Upper lobe of left lung (tissue), 6 donors: ENCODE measurements at regions not wholly inside any gene's neighbourhood (a gene's known extent, or its start where the extent isn't known, plus 50 kb on each side); places are given as distances from the start of the nearest gene placed in this dataset.
A peak's percentile ranks its signal among the peaks of the same experiment; 100 is the strongest.

Experiments
- ATAC-seq, 2 donors: fragments of 200-7000 bp; cut with Tn5 transposase; one replicate each; pipeline ENCODE4 v1.9.1; 2022; ENCODE audit warnings: mild to moderate bottlenecking in 2 of 2, moderate library complexity in 2 of 2; ENCODE audit not compliant: low FRiP score in 2 of 2
- DNase-seq, 2 donors: peaks; one replicate each; pipeline ENCODE4 v3.0.0-alpha.2; 2019 to 2020
- H3K27ac ChIP-seq, 4 donors: fragments of 200-600 bp; sonication (generic); one replicate each; pipeline ENCODE4 v1.5.1; 2016 to 2019
- H3K27me3 ChIP-seq, 4 donors: fragments of 200-600 bp; sonication (generic); one replicate each; pipeline ENCODE4 v1.5.1; 2017 to 2019
- H3K36me3 ChIP-seq, 4 donors: fragments of 200-600 bp; sonication (generic); one replicate each; pipeline ENCODE4 v1.5.1; 2016 to 2019
- H3K4me1 ChIP-seq, 4 donors: fragments of 200-600 bp; sonication (generic); one replicate each; pipeline ENCODE4 v1.5.1; 2018 to 2019
- H3K4me3 ChIP-seq, 4 donors: fragments of 200-600 bp; sonication (generic); one replicate each; pipeline ENCODE4 v1.5.1; 2017 to 2019; ENCODE audit warnings: mild to moderate bottlenecking in 2 of 4, moderate library complexity in 1 of 4
- H3K9me3 ChIP-seq, 4 donors: fragments of 200-600 bp; sonication (generic); one replicate each; pipeline ENCODE4 v1.5.1; 2018 to 2019
- EP300 ChIP-seq, 4 donors: sonication (generic); formaldehyde crosslinking; IDR thresholded peaks; one replicate each; pipeline ENCODE4 v1.5.1; 2017; ENCODE audit warnings: antibody characterized with exemption in 4 of 4, control low read depth in 2 of 4
- POLR2A ChIP-seq, 4 donors: fragments of 450-650 bp; IDR thresholded peaks; one replicate each; pipeline ENCODE4 v1.5.1; 2016 to 2017; ENCODE audit warnings: antibody characterized with exemption in 4 of 4, mild to moderate bottlenecking in 2 of 4
- POLR2AphosphoS5 ChIP-seq, 2 donors: sonication (generic); formaldehyde crosslinking; IDR thresholded peaks; one replicate each; pipeline ENCODE4 v1.5.1; 2017; ENCODE audit warnings: antibody characterized with exemption in 2 of 2
- WGBS, 2 donors: methylation state at CpG; one replicate each; pipeline ENCODE4 v1.1.5; 2017 to 2018; 5-methylcytosine and 5-hydroxymethylcytosine counted together
- TF ChIP-seq, protein P1 (sequence below), 6 experiments: fragments of 450-650 bp in 4 of 6; fragments of 200-600 bp in 2 of 6; sonication (generic) in 2 of 6; IDR thresholded peaks; one replicate each; pipeline ENCODE4 v1.5.1; 2016 to 2019; ENCODE audit warnings: antibody characterized with exemption in 6 of 6
- donor health status: DM: no; HTN: no; CAD: no; lungs with moderate emphysema.
- donor health status: DM: no; HTN: yes; CAD: no; lungs with severe emphysema.

DNA sequence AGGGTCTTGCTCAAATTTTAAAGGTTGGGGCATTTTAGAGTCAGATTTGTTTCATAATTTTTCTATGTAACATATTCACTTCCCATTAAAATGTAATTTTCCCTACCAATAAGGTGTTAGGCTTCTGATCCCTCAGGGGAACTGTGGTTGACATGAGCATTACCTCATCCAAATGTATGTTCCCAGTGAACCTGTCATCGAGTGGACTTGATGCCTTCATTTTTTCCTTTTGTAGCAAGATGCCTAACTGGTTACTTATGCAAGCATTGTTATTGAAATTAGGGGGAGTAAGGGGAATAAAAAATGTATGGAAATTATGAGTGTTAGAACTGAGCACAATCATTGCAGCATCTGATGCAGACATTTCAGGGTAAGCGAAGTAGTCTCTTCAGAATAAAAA lies 360.5 kb downstream of the BCKDHB start:
- Histone ChIP-seq H3K27ac (no peak overlapping the region), H3K9me3 (no peaks in the 10 kb centered on the region), H3K4me1 (no peaks in the 10 kb centered on the region), H3K36me3 (no peaks in the 10 kb centered on the region), H3K27me3 (no peaks in the 10 kb centered on the region), H3K4me3 (no peak overlapping the region)
- no peak for TF ChIP-seq POLR2A (IDR thresholded peaks at IDR 0.05)
- TF ChIP-seq, protein P1, sequence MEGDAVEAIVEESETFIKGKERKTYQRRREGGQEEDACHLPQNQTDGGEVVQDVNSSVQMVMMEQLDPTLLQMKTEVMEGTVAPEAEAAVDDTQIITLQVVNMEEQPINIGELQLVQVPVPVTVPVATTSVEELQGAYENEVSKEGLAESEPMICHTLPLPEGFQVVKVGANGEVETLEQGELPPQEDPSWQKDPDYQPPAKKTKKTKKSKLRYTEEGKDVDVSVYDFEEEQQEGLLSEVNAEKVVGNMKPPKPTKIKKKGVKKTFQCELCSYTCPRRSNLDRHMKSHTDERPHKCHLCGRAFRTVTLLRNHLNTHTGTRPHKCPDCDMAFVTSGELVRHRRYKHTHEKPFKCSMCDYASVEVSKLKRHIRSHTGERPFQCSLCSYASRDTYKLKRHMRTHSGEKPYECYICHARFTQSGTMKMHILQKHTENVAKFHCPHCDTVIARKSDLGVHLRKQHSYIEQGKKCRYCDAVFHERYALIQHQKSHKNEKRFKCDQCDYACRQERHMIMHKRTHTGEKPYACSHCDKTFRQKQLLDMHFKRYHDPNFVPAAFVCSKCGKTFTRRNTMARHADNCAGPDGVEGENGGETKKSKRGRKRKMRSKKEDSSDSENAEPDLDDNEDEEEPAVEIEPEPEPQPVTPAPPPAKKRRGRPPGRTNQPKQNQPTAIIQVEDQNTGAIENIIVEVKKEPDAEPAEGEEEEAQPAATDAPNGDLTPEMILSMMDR (IDR thresholded peaks at IDR 0.05), result no peak
- no peak for TF ChIP-seq EP300 (IDR thresholded peaks at IDR 0.05)
- TF ChIP-seq POLR2AphosphoS5 (IDR thresholded peaks at IDR 0.05), result no peak
- no peak for DNase-seq
- ATAC-seq, result no peak
- WGBS, 2 donors, result 95 to 98% methylated on average over 2 of the region's 2 CpGs

DNA sequence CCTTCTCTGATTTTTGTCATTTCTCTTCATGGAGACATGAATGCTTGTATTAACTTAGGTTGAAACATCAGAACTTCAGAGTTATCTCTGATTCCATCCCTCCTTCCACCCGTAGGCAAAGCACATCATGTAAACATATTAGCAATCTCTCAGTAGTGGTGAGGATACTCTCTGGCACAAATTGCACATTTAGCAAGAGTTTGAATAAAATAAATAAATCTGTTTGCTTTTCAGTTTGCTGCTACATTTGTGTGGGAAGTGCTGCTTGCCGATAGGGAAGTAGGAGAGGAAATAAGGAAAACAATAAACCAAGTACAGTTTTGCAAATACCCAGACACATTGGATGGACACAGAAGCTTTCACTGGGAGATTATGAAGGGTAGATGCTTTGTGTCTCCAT lies 359.0 kb downstream of the BCKDHB start:
- H3K27ac ChIP-seq, result no peak overlapping the region
- DNase-seq (no peak), ATAC-seq (no peak)
- no peaks in the 10 kb centered on the region for H3K36me3 ChIP-seq
- no peaks in the 10 kb centered on the region for H3K9me3 ChIP-seq
- WGBS, 2 donors, result 56 to 71% methylated on average over 2 of the region's 2 CpGs
- no peaks in the 10 kb centered on the region for H3K27me3 ChIP-seq
- H3K4me3 ChIP-seq, result no peak overlapping the region
- H3K4me1 ChIP-seq, result no peaks in the 10 kb centered on the region
- TF ChIP-seq POLR2A (IDR thresholded peaks at IDR 0.05), result no peak

DNA sequence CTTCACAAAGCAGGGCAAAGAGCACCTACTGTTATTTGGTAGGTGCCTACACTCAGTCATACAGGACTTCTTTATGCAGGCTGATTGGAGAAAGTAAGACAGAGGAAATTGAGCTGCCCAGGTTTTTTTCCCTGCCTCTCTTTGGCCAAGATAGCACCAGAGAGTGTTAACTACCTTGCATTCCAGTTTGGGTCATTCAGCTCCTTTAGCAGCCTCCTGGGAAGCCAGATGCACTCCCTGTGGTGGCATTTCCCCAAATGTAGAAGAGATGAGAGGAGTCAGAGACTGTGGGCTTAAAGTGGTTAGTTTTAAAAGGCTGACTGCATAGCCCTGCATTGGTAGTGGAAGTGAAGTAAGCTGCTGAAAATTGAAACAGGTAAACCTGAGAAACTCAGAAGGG lies 358.4 kb downstream of the BCKDHB start:
- Histone ChIP-seq H3K36me3 (no peaks in the 10 kb centered on the region), H3K27ac (no peak overlapping the region), H3K4me1 (no peaks in the 10 kb centered on the region), H3K9me3 (no peaks in the 10 kb centered on the region), H3K27me3 (no peaks in the 10 kb centered on the region), H3K4me3 (no peak overlapping the region)
- ATAC-seq (no peak), DNase-seq (no peak)
- TF ChIP-seq, protein P1 (IDR thresholded peaks at IDR 0.05), result no peak
- no peak for TF ChIP-seq POLR2A (IDR thresholded peaks at IDR 0.05)
- TF ChIP-seq POLR2AphosphoS5 (IDR thresholded peaks at IDR 0.05), result no peak

DNA sequence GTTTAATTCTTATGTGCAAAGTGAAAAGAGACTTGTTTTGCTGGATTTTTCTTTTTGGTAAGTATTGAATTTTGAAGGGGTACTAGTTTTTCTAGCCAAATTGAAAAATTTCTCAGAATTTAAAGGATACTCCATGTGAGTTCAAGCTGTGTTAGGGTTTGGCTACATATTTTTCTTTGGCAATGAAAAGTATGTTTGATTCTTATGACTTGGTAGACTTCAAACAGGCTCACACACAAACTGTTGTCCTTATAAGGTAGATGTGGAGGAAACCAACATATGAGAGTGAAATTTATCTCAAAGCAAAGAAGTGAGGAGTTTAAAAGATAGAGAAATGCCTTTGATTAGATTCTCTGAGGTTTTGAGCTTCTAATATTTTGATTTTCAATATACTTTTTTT lies 356.7 kb downstream of the BCKDHB start:
- ATAC-seq, result no peak
- no peaks in the 10 kb centered on the region for H3K9me3 ChIP-seq
- H3K4me3 ChIP-seq, result no peak overlapping the region
- TF ChIP-seq POLR2A (IDR thresholded peaks at IDR 0.05) (no peak), EP300 (IDR thresholded peaks at IDR 0.05) (no peak), POLR2AphosphoS5 (IDR thresholded peaks at IDR 0.05) (no peak)
- TF ChIP-seq, protein P1 (IDR thresholded peaks at IDR 0.05), result no peak
- no peak for DNase-seq
- no peak overlapping the region for H3K27ac ChIP-seq
- H3K4me1 ChIP-seq, result peaks cover 0 to 2% (median 0%) of the 10 kb centered on the region in 4 donors
- no peaks in the 10 kb centered on the region for H3K27me3 ChIP-seq
- H3K36me3 ChIP-seq, result no peaks in the 10 kb centered on the region

DNA sequence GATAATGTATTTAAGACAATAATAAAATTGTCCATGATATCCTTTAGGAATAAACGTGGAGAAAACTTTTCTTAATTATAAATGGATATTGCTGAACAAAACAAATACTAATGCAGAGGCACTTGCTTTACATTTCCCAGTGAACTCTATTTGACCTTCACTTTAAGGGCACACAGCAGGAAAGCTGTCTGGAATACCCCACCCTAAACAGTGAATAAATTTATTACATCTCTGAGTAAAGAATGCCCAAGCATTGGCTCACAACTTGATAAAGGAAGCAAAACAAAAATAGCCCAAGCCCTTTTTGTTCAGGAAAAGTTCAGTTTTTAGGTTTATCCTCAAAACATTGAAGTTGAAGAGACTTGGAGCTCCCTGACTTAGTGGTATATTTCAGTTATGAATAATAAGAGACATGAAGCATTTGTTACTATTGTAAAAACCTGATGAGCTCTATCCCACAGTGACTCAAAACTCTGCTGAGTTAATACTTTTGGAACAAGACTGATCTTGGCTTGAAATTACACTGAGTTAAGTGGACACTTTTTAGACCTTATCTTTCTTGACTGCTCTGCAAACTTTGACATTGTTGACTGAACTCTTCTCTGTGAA lies 353.9 kb downstream of the BCKDHB start:
- Histone ChIP-seq H3K36me3 (no peaks in the 10 kb centered on the region), H3K4me3 (no peak overlapping the region), H3K27ac (no peak overlapping the region), H3K4me1 (peaks cover 0 to 4% (median 3%) of the 10 kb centered on the region in 4 donors), H3K9me3 (no peaks in the 10 kb centered on the region), H3K27me3 (no peaks in the 10 kb centered on the region)
- TF ChIP-seq POLR2A (IDR thresholded peaks at IDR 0.05), result no peak
- TF ChIP-seq, protein P1 (IDR thresholded peaks at IDR 0.05), result no peak
- no peak for TF ChIP-seq EP300 (IDR thresholded peaks at IDR 0.05)
- WGBS, 2 donors, result 18 to 42% methylated on average over 1 of the region's 1 CpG
- peak in 1 of 2 donors; percentile 41 for ATAC-seq
- no peak for DNase-seq
